K562 (cell line): ENCODE measurements at regions not wholly inside any gene's neighbourhood (a gene's known extent, or its start where the extent isn't known, plus 50 kb on each side); places are given as distances from the start of the nearest gene placed in this dataset.

Source experiments
- CBFB ChIP-seq: sonication (generic); formaldehyde crosslinking; IDR thresholded peaks from 2 replicates; pipeline ENCODE4 v1.4.0; 2020; ENCODE audit warnings: mild to moderate bottlenecking, missing genetic modification reagents
- CBX1 ChIP-seq: sonication (generic); IDR thresholded peaks from 2 replicates; pipeline ENCODE4 v1.6.1; 2016; ENCODE audit warnings: antibody characterized with exemption, low read depth, mild to moderate bottlenecking
- ESRRA ChIP-seq: fragments of 450-650 bp; IDR thresholded peaks from 2 replicates; pipeline ENCODE4 v1.6.1; 2014; ENCODE audit warnings: low read depth, mild to moderate bottlenecking, moderate library complexity, borderline replicate concordance
- FOXJ2 ChIP-seq: fragments of 200-800 bp; sonication (Bioruptor generic); IDR thresholded peaks from 2 replicates; pipeline ENCODE4 v1.6.1; 2016; ENCODE audit warnings: missing genetic modification characterization, missing compliant biosample characterization
- GTF2E2 ChIP-seq: fragments of 200-800 bp; sonication (Bioruptor generic); IDR thresholded peaks from 2 replicates; pipeline ENCODE4 v1.6.1; 2016; ENCODE audit warnings: missing genetic modification characterization, missing compliant biosample characterization
- HNRNPUL1 ChIP-seq: fragments of 200-400 bp; formaldehyde crosslinking; IDR thresholded peaks from 2 replicates; pipeline ENCODE4 v1.6.1; 2017; ENCODE audit warnings: low read length
- NR0B1 ChIP-seq: fragments of 450-650 bp; IDR thresholded peaks from one replicate; pipeline ENCODE4 v1.6.1; 2018; ENCODE audit warnings: mild to moderate bottlenecking, moderate library complexity; ENCODE audit not compliant: partially characterized antibody
- PKNOX1 ChIP-seq: fragments of 450-650 bp; IDR thresholded peaks from 2 replicates; pipeline ENCODE4 v1.6.1; 2016
- PML ChIP-seq: IDR thresholded peaks from 2 replicates; pipeline ENCODE4 v1.6.1; 2012; ENCODE audit warnings: low read length, inconsistent platforms
- POLR3G ChIP-seq: IDR thresholded peaks from 2 replicates; pipeline ENCODE4 v1.6.1; 2011; ENCODE audit not compliant: insufficient read length, insufficient replicate concordance; ENCODE audit errors: extremely low read depth
- RAD21 ChIP-seq, 2 experiments: fragments of 250-450 bp in 1 of 2; fragments of 450-650 bp in 1 of 2; sonication (Bioruptor Pico) in 1 of 2; formaldehyde crosslinking in 1 of 2; IDR thresholded peaks in 1 of 2; conservative IDR thresholded peaks in 1 of 2; 2 replicates each; pipeline versions ENCODE4 v1.4.0 to v1.8.0; 2020 to 2022; ENCODE audit warnings: mild to moderate bottlenecking in 2 of 2, moderate library complexity in 1 of 2
- RCOR1 ChIP-seq, 2 experiments: IDR thresholded peaks; 2 replicates each; pipeline ENCODE4 v1.6.1; 2012; ENCODE audit warnings: low read depth in 2 of 2, low read length in 2 of 2, borderline replicate concordance in 1 of 2, improper control_type of control experiment in 1 of 2
- REST ChIP-seq, 2 experiments: fragments of 450-650 bp; formaldehyde crosslinking in 1 of 2; IDR thresholded peaks; 2 replicates each; pipeline versions ENCODE4 v1.4.0 to v1.6.1; 2014 to 2020; ENCODE audit warnings: mild to moderate bottlenecking in 2 of 2, borderline replicate concordance in 1 of 2, low read depth in 1 of 2
- SREBF1 ChIP-seq: fragments of 150-350 bp; IDR thresholded peaks from 2 replicates; pipeline ENCODE4 v1.6.1; 2014; ENCODE audit warnings: antibody characterized with exemption, low read depth, low read length, borderline replicate concordance
- TBL1XR1 ChIP-seq, 2 experiments: IDR thresholded peaks; 2 replicates each; pipeline ENCODE4 v1.6.1; 2012; ENCODE audit warnings: improper control_type of control experiment in 2 of 2, low read length in 2 of 2, mild to moderate bottlenecking in 1 of 2
- TEAD2 ChIP-seq: fragments of 450-650 bp; IDR thresholded peaks from 2 replicates; pipeline ENCODE4 v1.6.1; 2016; ENCODE audit warnings: missing genetic modification characterization, control low read depth, missing compliant biosample characterization
- ZNF232 ChIP-seq: sonication (generic); formaldehyde crosslinking; IDR thresholded peaks from 2 replicates; pipeline ENCODE4 v1.8.0; 2022; ENCODE audit warnings: mild to moderate bottlenecking, missing genetic modification reagents

GRCh38 chr21:41068967-41069642, 98.9 kb upstream of the BACE2 start (continued):
- TF ChIP-seq CBFB (CRISPR knock-in tag) (no peak), CBX1 (no peak), ESRRA (no peak), ZNF232 (CRISPR knock-in tag) (no peak), GTF2E2 (no peak), TBL1XR1 (IDR thresholded peaks at IDR 0.05; ENCODE audit: low read length in 2 of 2) (no peak), RAD21 (CRISPR knock-in tag; conservative IDR thresholded peaks at IDR 0.05 in 1 of 2, IDR thresholded peaks at IDR 0.05 in 1 of 2) (peak; percentile 62 to 81), POLR3G (no peak), NR0B1 (no peak), PKNOX1 (no peak), HNRNPUL1 (no peak), PML (no peak), TEAD2 (tag) (no peak), REST (IDR thresholded peaks at IDR 0.05; ENCODE audit: borderline replicate concordance) (peak; percentile 66), REST (CRISPR knock-in tag; IDR thresholded peaks at IDR 0.05; ENCODE audit: low read depth) (no peak), RCOR1 (IDR thresholded peaks at IDR 0.05; ENCODE audit: borderline replicate concordance in 1 of 2, low read depth in 2 of 2, low read length in 2 of 2) (0 out of 4 replicates have a peak, but pooled peaks of 1 of the 2 experiments have one; percentile 47), SREBF1 (no peak), FOXJ2 (tag) (no peak)
